Activated B cell treated with CpG ODN at 0.5 μM for 24 hours (primary cell): ENCODE measurements at regions not wholly inside any gene's neighbourhood (a gene's known extent, or its start where the extent isn't known, plus 50 kb on each side); places are given as distances from the start of the nearest gene placed in this dataset.

ENCODE experiments used
- ATAC-seq: fragments of 200-7000 bp; cut with Tn5 transposase; one replicate; pipeline ENCODE4 v1.10.0; 2021; ENCODE audit warnings: low read depth, mild to moderate bottlenecking, moderate library complexity
- CTCF ChIA-PET: fragments of 350-600 bp; sonication (Branson Sonifier 250); formaldehyde crosslinking; loops from one replicate; lab custom pipeline; 2021; ENCODE audit warnings: antibody characterized with exemption; lab: Charles Lee
- POLR2A ChIA-PET: fragments of 350-600 bp; sonication (Branson Sonifier 250); formaldehyde crosslinking; loops from one replicate; lab custom pipeline; 2021; ENCODE audit warnings: antibody characterized with exemption; lab: Charles Lee
- DNase-seq: peaks from one replicate; pipeline ENCODE4 v3.0.0; 2022
- H3K27ac Mint-ChIP-seq: one replicate; pipeline ENCODE4 v1.8.0; 2020; ENCODE audit warnings: mixed read lengths
- H3K27me3 Mint-ChIP-seq: one replicate; pipeline ENCODE4 v1.8.0; 2021; ENCODE audit warnings: mixed read lengths
- H3K36me3 Mint-ChIP-seq: one replicate; pipeline ENCODE4 v1.8.0; 2021; ENCODE audit warnings: low read depth, mixed read lengths
- H3K4me1 Mint-ChIP-seq: one replicate; pipeline ENCODE4 v1.8.0; 2021; ENCODE audit warnings: mixed read lengths
- H3K4me3 Mint-ChIP-seq: one replicate; pipeline ENCODE4 v1.8.0; 2020; ENCODE audit warnings: mild to moderate bottlenecking, mixed read lengths
- H3K9me3 Mint-ChIP-seq: one replicate; pipeline ENCODE4 v1.8.0; 2020; ENCODE audit warnings: mixed read lengths
- intact Hi-C: fragments of 100-400 bp; cut with micrococcal nuclease; formaldehyde crosslinking; loops from one replicate; pipeline ENCODE4 v1.15.1; 2024
- TF ChIP-seq, protein P1 (sequence below): fragments of 200-600 bp; IDR thresholded peaks from one replicate; pipeline ENCODE4 v1.8.0; 2022; ENCODE audit warnings: antibody characterized with exemption, mild to moderate bottlenecking

DNA sequence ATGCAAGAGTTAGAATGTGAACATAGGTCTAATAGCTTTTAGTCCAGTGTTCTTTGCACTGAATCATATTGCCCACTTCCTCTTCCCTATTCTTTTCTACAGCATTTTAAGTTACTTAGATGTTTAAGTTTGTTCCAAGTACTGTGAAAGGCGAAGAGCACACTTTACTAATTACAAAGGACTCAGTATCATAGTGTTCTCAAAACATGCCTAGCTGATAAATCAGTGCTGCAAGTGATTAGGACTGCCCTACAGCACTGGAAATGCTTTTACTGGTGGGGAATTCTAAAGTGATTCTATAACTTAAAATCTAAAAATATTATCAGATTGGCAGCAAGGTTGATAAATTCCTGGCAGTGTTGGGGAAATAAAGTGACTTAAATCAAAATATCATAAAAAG is 177.9 kb upstream of the KCNN2 start:
- POLR2A ChIA-PET, result no interaction called here
- no peaks in the 10 kb centered on the region for H3K36me3 Mint-ChIP-seq

DNA sequence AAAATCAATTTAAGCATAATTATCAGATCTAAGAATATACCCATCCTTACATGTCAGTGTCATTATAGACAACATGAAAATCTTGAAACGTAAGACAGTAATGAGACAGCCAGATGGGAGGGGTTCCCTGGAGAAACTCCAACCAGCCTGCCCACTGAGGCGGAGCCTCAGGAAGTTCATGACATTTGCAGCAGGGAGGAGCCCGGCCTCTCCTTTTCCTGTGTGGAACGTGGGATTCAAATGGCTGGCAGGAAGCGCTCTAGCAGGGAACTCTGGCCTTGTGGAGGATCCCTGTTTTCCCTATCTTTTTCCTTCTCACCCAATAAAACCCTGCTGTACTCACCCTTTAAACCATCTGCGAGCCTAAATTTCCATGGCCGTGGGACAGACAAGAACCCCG is 176.6 kb upstream of the KCNN2 start:
- H3K27ac Mint-ChIP-seq, result no peak overlapping the region
- peaks cover 5% of the 10 kb centered on the region for H3K9me3 Mint-ChIP-seq
- no peaks in the 10 kb centered on the region for H3K27me3 Mint-ChIP-seq
- no peak for ATAC-seq
- ChIA-PET POLR2A (no interaction called here), CTCF (no interaction called here)
- H3K4me1 Mint-ChIP-seq, result no peaks in the 10 kb centered on the region
- intact Hi-C loops, result no loop called here
- no peak overlapping the region for H3K4me3 Mint-ChIP-seq
- DNase-seq, result no peak
- TF ChIP-seq, protein P1, sequence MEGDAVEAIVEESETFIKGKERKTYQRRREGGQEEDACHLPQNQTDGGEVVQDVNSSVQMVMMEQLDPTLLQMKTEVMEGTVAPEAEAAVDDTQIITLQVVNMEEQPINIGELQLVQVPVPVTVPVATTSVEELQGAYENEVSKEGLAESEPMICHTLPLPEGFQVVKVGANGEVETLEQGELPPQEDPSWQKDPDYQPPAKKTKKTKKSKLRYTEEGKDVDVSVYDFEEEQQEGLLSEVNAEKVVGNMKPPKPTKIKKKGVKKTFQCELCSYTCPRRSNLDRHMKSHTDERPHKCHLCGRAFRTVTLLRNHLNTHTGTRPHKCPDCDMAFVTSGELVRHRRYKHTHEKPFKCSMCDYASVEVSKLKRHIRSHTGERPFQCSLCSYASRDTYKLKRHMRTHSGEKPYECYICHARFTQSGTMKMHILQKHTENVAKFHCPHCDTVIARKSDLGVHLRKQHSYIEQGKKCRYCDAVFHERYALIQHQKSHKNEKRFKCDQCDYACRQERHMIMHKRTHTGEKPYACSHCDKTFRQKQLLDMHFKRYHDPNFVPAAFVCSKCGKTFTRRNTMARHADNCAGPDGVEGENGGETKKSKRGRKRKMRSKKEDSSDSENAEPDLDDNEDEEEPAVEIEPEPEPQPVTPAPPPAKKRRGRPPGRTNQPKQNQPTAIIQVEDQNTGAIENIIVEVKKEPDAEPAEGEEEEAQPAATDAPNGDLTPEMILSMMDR, result no peak
- no peaks in the 10 kb centered on the region for H3K36me3 Mint-ChIP-seq

More for the DNA sequence above, 177.9 kb upstream of the KCNN2 start:
- Mint-ChIP-seq H3K4me3 (no peak overlapping the region), H3K27ac (no peak overlapping the region), H3K9me3 (peaks cover 5% of the 10 kb centered on the region), H3K27me3 (no peaks in the 10 kb centered on the region), H3K4me1 (no peaks in the 10 kb centered on the region)
- intact Hi-C loops, result no loop called here
- DNase-seq (no peak), ATAC-seq (no peak)
- CTCF ChIA-PET, result no interaction called here
- TF ChIP-seq, protein P1, result no peak

DNA sequence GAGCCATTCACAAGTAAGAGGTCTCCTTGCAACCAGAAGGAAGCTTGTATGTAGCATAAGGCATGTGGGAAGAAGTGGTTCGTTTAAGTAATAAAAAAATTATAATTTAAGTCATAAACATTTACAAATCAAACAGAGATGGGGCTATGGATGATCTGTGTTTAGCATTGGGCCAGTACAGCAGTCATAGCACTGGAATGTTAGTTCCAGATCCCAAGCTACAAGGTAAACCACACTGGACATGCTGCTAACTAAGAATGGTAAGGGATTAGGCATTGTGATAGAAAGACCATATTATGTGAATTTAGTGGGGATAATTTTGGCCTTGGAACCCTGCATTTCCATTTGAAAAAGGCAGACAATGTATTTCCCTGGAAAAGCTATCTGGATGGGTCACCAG is 170.4 kb upstream of the KCNN2 start:
- ChIA-PET POLR2A (no interaction called here), CTCF (no interaction called here)
- no peaks in the 10 kb centered on the region for H3K36me3 Mint-ChIP-seq
- intact Hi-C loops, result no loop called here
- DNase-seq, result no peak
- no peak for ATAC-seq
- H3K4me3 Mint-ChIP-seq, result no peak overlapping the region
- H3K9me3 Mint-ChIP-seq, result peaks cover 3% of the 10 kb centered on the region
- no peak overlapping the region for H3K27ac Mint-ChIP-seq
- H3K4me1 Mint-ChIP-seq, result no peaks in the 10 kb centered on the region
- TF ChIP-seq, protein P1, result no peak
- no peaks in the 10 kb centered on the region for H3K27me3 Mint-ChIP-seq

DNA sequence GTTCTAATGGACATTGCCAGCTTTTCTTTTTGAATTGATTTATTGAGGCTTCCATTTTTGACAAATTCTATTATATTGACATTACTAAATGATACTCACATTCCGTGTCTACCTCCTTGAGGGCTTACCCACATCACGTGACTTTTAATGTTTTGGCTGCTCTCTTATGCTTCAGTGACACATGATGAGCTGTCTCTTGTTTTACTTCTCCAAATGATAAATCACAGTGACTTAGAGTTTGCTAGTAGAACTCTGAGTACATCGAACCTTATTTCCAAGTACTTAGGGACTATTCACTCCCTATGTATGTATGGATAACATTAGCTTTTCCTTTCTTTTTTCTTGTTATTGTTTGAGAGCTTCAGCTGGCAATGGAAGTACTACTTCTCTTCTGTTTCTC is 169.8 kb upstream of the KCNN2 start:
- CTCF ChIA-PET, result interaction anchor here (0.8 kb wide), 1 partner anchor 258 kb away, joined by 3 read pairs; no protein-coding TSS in a partner anchor
- TF ChIP-seq, protein P1, result no peak
- H3K4me1 Mint-ChIP-seq, result no peaks in the 10 kb centered on the region
- H3K9me3 Mint-ChIP-seq, result peaks cover 3% of the 10 kb centered on the region
- no peak overlapping the region for H3K27ac Mint-ChIP-seq
- DNase-seq, result no peak
- no peaks in the 10 kb centered on the region for H3K36me3 Mint-ChIP-seq
- POLR2A ChIA-PET, result no interaction called here
- intact Hi-C loops, result no loop called here
- no peak overlapping the region for H3K4me3 Mint-ChIP-seq
- no peak for ATAC-seq
- H3K27me3 Mint-ChIP-seq, result no peaks in the 10 kb centered on the region

DNA sequence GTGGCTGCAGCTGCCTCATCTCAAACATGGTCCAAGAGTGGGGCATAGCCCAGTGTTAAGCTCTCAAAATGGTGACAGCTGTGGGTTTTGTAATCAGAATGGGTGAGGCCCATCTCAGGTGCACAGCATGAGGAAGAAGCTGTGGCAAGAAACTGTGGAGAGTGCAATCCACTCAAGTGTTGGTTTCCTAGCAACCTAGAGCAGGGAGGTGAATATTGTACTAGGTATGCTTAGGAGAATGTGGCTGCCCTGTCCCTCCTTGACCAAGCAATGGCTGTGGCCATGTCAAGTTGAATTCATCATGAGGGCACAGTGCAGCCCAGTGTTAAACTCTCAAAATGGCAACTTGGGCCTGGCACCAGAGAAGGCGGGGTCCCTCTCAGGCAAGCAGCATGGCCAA is 160.5 kb upstream of the KCNN2 start:
- Mint-ChIP-seq H3K27me3 (no peaks in the 10 kb centered on the region), H3K4me1 (no peaks in the 10 kb centered on the region), H3K4me3 (no peak overlapping the region), H3K27ac (no peak overlapping the region), H3K9me3 (peaks cover 17% of the 10 kb centered on the region), H3K36me3 (no peaks in the 10 kb centered on the region)
- intact Hi-C loops, result no loop called here
- TF ChIP-seq, protein P1, result no peak
- ATAC-seq, result no peak
- POLR2A ChIA-PET, result no interaction called here
- DNase-seq, result no peak
- CTCF ChIA-PET, result no interaction called here
